DND-41 (cell line): ENCODE measurements at regions not wholly inside any gene's neighbourhood (a gene's known extent, or its start where the extent isn't known, plus 50 kb on each side); places are given as distances from the start of the nearest gene placed in this dataset.

Source experiments
- EZH2 ChIP-seq: IDR thresholded peaks from 3 replicates; pipeline ENCODE4 v1.6.1; 2012; ENCODE audit warnings: borderline replicate concordance, low read depth, mild to moderate bottlenecking, moderate library complexity, low read length, inconsistent platforms; ENCODE audit not compliant: severe bottlenecking
- TF ChIP-seq, protein P1 (sequence below): IDR thresholded peaks from 2 replicates; pipeline ENCODE4 v1.5.1; 2012; ENCODE audit warnings: borderline replicate concordance, low read length, moderate library complexity, mild to moderate bottlenecking; ENCODE audit not compliant: poor library complexity, severe bottlenecking; ENCODE audit errors: extremely low read depth

DNA sequence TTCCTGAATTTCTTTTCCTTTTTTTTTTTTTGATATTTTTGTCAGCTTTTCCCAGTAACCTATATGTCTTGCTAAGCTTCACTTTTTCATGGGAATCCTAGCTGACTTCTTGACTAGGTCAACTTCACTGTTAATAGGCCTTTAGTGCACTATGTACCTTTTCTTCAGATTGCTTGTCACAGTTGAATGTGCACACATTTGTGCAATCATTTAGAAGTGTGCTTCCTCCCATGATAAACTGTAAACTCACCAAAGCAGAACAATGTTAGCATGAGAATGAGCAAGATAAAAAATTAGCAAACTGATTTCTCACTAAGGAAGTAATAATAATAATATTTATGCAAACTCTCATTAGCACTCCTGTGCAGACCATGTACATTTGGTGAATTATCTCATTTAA lies 173.2 kb downstream of the PABPC4L start:
- TF ChIP-seq, protein P1, sequence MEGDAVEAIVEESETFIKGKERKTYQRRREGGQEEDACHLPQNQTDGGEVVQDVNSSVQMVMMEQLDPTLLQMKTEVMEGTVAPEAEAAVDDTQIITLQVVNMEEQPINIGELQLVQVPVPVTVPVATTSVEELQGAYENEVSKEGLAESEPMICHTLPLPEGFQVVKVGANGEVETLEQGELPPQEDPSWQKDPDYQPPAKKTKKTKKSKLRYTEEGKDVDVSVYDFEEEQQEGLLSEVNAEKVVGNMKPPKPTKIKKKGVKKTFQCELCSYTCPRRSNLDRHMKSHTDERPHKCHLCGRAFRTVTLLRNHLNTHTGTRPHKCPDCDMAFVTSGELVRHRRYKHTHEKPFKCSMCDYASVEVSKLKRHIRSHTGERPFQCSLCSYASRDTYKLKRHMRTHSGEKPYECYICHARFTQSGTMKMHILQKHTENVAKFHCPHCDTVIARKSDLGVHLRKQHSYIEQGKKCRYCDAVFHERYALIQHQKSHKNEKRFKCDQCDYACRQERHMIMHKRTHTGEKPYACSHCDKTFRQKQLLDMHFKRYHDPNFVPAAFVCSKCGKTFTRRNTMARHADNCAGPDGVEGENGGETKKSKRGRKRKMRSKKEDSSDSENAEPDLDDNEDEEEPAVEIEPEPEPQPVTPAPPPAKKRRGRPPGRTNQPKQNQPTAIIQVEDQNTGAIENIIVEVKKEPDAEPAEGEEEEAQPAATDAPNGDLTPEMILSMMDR = no peak
- TF ChIP-seq EZH2 = no peak
